Liver (tissue), 8 donors: ENCODE measurements at regions not wholly inside any gene's neighbourhood (a gene's known extent, or its start where the extent isn't known, plus 50 kb on each side); places are given as distances from the start of the nearest gene placed in this dataset.

Experiments used
- DNase-seq: peaks from one replicate; pipeline ENCODE4 v3.0.0-alpha.2; 2017; ENCODE audit warnings: low spot score
- H3K27ac ChIP-seq, 2 donors: one replicate each; pipeline ENCODE4 v1.7.0; 2013; ENCODE audit warnings: inconsistent platforms in 2 of 2, low read length in 2 of 2, control low read depth in 1 of 2, low read depth in 1 of 2, mild to moderate bottlenecking in 1 of 2
- H3K27me3 ChIP-seq, 4 donors: one replicate each; pipeline versions ENCODE4 v1.6.1 to v1.7.0; 2013; ENCODE audit warnings: low read length in 3 of 4, inconsistent platforms in 1 of 4, mild to moderate bottlenecking in 1 of 4, moderate library complexity in 1 of 4; ENCODE audit not compliant: control insufficient read depth in 4 of 4, insufficient read depth in 4 of 4
- H3K36me3 ChIP-seq, 4 donors: one replicate each; pipeline versions ENCODE4 v1.6.1 to v1.7.0; 2013; ENCODE audit warnings: low read length in 3 of 4, mild to moderate bottlenecking in 3 of 4, low read depth in 1 of 4, moderate library complexity in 1 of 4; ENCODE audit not compliant: control insufficient read depth in 4 of 4, insufficient read depth in 3 of 4
- H3K4me1 ChIP-seq, 4 donors: one replicate each; pipeline versions ENCODE4 v1.6.1 to v1.7.0; 2013; ENCODE audit warnings: low read length in 3 of 4, mild to moderate bottlenecking in 3 of 4, moderate library complexity in 1 of 4; ENCODE audit not compliant: control insufficient read depth in 4 of 4, insufficient read depth in 4 of 4
- H3K4me3 ChIP-seq, 3 donors: one replicate each; pipeline versions ENCODE4 v1.6.1 to v1.7.0; 2013; ENCODE audit warnings: low read length in 3 of 3, control low read depth in 1 of 3, low read depth in 1 of 3, mild to moderate bottlenecking in 1 of 3
- H3K9ac ChIP-seq, 2 donors: one replicate each; pipeline ENCODE4 v1.7.0; 2013; ENCODE audit warnings: low read length in 2 of 2, mild to moderate bottlenecking in 2 of 2, moderate library complexity in 2 of 2, control low read depth in 1 of 2, low read depth in 1 of 2
- H3K9me3 ChIP-seq, 4 donors: one replicate each; pipeline versions ENCODE4 v1.6.1 to v1.7.0; 2013; ENCODE audit warnings: low read length in 3 of 4; ENCODE audit not compliant: control insufficient read depth in 4 of 4
- EGR1 ChIP-seq, 2 donors: IDR thresholded peaks; 2 replicates each; pipeline ENCODE4 v1.6.1; 2016 to 2018; ENCODE audit warnings: antibody characterized with exemption in 2 of 2, low read depth in 2 of 2
- FOXA1 ChIP-seq: IDR thresholded peaks from 2 replicates; pipeline ENCODE4 v1.6.1; 2016; ENCODE audit warnings: antibody characterized with exemption
- FOXA2 ChIP-seq: IDR thresholded peaks from 2 replicates; pipeline ENCODE4 v1.6.1; 2016; ENCODE audit warnings: antibody characterized with exemption
- GABPA ChIP-seq, 2 donors: IDR thresholded peaks in 1 of 2; conservative IDR thresholded peaks in 1 of 2; 2 replicates each; pipeline ENCODE4 v1.6.1; 2016; ENCODE audit warnings: antibody characterized with exemption in 2 of 2, mild to moderate bottlenecking in 1 of 2, moderate library complexity in 1 of 2
- HNF4A ChIP-seq, 2 donors: conservative IDR thresholded peaks; 2 replicates each; pipeline ENCODE4 v1.6.1; 2016; ENCODE audit warnings: antibody characterized with exemption in 2 of 2, mild to moderate bottlenecking in 2 of 2
- HNF4G ChIP-seq: IDR thresholded peaks from 2 replicates; pipeline ENCODE4 v1.6.1; 2016; ENCODE audit warnings: antibody characterized with exemption
- JUND ChIP-seq, 2 donors: IDR thresholded peaks; 2 replicates each; pipeline ENCODE4 v1.6.1; 2016; ENCODE audit warnings: antibody characterized with exemption in 2 of 2
- MAX ChIP-seq: IDR thresholded peaks from 2 replicates; pipeline ENCODE4 v1.6.1; 2016; ENCODE audit warnings: antibody characterized with exemption
- RAD21 ChIP-seq, 2 donors: IDR thresholded peaks; 2 replicates each; pipeline ENCODE4 v1.6.1; 2016; ENCODE audit warnings: antibody characterized with exemption in 2 of 2, mild to moderate bottlenecking in 2 of 2
- SP1 ChIP-seq: IDR thresholded peaks from 2 replicates; pipeline ENCODE4 v1.6.1; 2018; ENCODE audit warnings: antibody characterized with exemption, mild to moderate bottlenecking
- TAF1 ChIP-seq: conservative IDR thresholded peaks from 2 replicates; pipeline ENCODE4 v1.6.1; 2016; ENCODE audit warnings: antibody characterized with exemption, mild to moderate bottlenecking
- YY1 ChIP-seq: IDR thresholded peaks from 2 replicates; pipeline ENCODE4 v1.6.1; 2016; ENCODE audit warnings: antibody characterized with exemption, mild to moderate bottlenecking
- WGBS: extraction: QIAGEN DNeasy Blood & Tissue Kit; methylation state at CpG from one replicate; pipeline ENCODE4 v1.1.7; 2013; 5-methylcytosine and 5-hydroxymethylcytosine counted together
- TF ChIP-seq, protein P1 (sequence below): IDR thresholded peaks from 2 replicates; pipeline ENCODE4 v1.6.1; 2016; ENCODE audit warnings: antibody characterized with exemption, mild to moderate bottlenecking
- TF ChIP-seq, protein P2 (sequence below): fragments of 150-350 bp; IDR thresholded peaks from 2 replicates; pipeline ENCODE4 v1.5.1; 2017; ENCODE audit warnings: improper control_type of control experiment, low read depth, low read length; ENCODE audit not compliant: missing input control
- TF ChIP-seq, protein P3 (sequence below): IDR thresholded peaks from 2 replicates; pipeline ENCODE4 v1.6.1; 2016; ENCODE audit warnings: antibody characterized with exemption
- donor health status: healthy.
- donor health status: healthy.
- donor health status: healthy.
- donor health status: healthy.
- donor health status: healthy.

- no peak for TF ChIP-seq FOXA2
- Histone ChIP-seq H3K4me3 (no peak overlapping the region), H3K4me1 (no peaks in the 10 kb centered on the region), H3K27ac (no peak overlapping the region), H3K27me3 (no peaks in the 10 kb centered on the region), H3K36me3 (no peaks in the 10 kb centered on the region), H3K9me3 (no peaks in the 10 kb centered on the region), H3K9ac (no peak overlapping the region)
- no peak for DNase-seq
- WGBS: 66% methylated on average over 4 of the region's 4 CpGs
These were observed 1075.4 kb upstream of the POT1 start for GRCh38 chr7:126005064-126005463.

GRCh38 chr7:126001349-126001748 is 1071.7 kb upstream of the POT1 start:
- no peaks in the 10 kb centered on the region for H3K4me1 ChIP-seq
- WGBS: 26% methylated on average over 1 of the region's 1 CpG
- H3K9me3 ChIP-seq: no peaks in the 10 kb centered on the region
- no peak for DNase-seq
- TF ChIP-seq, protein P1, sequence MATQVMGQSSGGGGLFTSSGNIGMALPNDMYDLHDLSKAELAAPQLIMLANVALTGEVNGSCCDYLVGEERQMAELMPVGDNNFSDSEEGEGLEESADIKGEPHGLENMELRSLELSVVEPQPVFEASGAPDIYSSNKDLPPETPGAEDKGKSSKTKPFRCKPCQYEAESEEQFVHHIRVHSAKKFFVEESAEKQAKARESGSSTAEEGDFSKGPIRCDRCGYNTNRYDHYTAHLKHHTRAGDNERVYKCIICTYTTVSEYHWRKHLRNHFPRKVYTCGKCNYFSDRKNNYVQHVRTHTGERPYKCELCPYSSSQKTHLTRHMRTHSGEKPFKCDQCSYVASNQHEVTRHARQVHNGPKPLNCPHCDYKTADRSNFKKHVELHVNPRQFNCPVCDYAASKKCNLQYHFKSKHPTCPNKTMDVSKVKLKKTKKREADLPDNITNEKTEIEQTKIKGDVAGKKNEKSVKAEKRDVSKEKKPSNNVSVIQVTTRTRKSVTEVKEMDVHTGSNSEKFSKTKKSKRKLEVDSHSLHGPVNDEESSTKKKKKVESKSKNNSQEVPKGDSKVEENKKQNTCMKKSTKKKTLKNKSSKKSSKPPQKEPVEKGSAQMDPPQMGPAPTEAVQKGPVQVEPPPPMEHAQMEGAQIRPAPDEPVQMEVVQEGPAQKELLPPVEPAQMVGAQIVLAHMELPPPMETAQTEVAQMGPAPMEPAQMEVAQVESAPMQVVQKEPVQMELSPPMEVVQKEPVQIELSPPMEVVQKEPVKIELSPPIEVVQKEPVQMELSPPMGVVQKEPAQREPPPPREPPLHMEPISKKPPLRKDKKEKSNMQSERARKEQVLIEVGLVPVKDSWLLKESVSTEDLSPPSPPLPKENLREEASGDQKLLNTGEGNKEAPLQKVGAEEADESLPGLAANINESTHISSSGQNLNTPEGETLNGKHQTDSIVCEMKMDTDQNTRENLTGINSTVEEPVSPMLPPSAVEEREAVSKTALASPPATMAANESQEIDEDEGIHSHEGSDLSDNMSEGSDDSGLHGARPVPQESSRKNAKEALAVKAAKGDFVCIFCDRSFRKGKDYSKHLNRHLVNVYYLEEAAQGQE: no peak
- TF ChIP-seq, protein P2, sequence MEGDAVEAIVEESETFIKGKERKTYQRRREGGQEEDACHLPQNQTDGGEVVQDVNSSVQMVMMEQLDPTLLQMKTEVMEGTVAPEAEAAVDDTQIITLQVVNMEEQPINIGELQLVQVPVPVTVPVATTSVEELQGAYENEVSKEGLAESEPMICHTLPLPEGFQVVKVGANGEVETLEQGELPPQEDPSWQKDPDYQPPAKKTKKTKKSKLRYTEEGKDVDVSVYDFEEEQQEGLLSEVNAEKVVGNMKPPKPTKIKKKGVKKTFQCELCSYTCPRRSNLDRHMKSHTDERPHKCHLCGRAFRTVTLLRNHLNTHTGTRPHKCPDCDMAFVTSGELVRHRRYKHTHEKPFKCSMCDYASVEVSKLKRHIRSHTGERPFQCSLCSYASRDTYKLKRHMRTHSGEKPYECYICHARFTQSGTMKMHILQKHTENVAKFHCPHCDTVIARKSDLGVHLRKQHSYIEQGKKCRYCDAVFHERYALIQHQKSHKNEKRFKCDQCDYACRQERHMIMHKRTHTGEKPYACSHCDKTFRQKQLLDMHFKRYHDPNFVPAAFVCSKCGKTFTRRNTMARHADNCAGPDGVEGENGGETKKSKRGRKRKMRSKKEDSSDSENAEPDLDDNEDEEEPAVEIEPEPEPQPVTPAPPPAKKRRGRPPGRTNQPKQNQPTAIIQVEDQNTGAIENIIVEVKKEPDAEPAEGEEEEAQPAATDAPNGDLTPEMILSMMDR: no peak
- TF ChIP-seq MAX: no peak
- no peak for TF ChIP-seq SP1
- no peak for TF ChIP-seq GABPA (IDR thresholded peaks at IDR 0.05 in 1 of 2, conservative IDR thresholded peaks at IDR 0.05 in 1 of 2)
- TF ChIP-seq, protein P3, sequence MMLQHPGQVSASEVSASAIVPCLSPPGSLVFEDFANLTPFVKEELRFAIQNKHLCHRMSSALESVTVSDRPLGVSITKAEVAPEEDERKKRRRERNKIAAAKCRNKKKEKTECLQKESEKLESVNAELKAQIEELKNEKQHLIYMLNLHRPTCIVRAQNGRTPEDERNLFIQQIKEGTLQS: no peak
- TF ChIP-seq RAD21 (IDR thresholded peaks at IDR 0.05): no peak
- no peak for TF ChIP-seq HNF4G
- TF ChIP-seq JUND (IDR thresholded peaks at IDR 0.05): no peak
- TF ChIP-seq TAF1: no peak
- H3K9ac ChIP-seq: no peak overlapping the region
- H3K27ac ChIP-seq: no peak overlapping the region
- no peak overlapping the region for H3K4me3 ChIP-seq
- no peaks in the 10 kb centered on the region for H3K36me3 ChIP-seq
- no peaks in the 10 kb centered on the region for H3K27me3 ChIP-seq

DNA sequence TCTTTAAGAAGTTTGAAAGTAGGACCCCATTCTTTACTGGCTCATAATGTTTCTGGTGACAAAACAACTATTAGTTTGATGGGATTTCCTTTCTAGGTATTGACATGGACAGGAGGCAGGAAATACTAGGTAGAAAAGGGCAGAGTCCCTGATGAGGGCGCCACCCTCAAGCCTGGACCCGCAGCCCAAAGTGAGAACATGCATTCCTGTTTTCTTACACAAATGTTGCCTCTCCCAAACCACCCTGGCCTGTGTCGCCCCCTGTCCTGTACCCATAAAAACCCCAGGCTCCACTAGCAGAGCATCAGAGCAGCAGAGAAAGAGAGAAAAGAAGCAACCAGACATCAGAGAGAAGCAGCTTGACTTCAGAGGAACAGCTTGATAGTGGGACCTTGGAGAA is 1055.2 kb upstream of the POT1 start:
- 77% methylated on average over 3 of the region's 3 CpGs for WGBS
- Histone ChIP-seq H3K4me3 (no peak overlapping the region), H3K9ac (no peak overlapping the region), H3K36me3 (no peaks in the 10 kb centered on the region), H3K4me1 (no peaks in the 10 kb centered on the region), H3K27me3 (no peaks in the 10 kb centered on the region), H3K9me3 (no peaks in the 10 kb centered on the region), H3K27ac (no peak overlapping the region)
- DNase-seq: no peak
- TF ChIP-seq, protein P1: no peak
- TF ChIP-seq TAF1: no peak
- TF ChIP-seq HNF4G: no peak
- no peak for TF ChIP-seq GABPA (IDR thresholded peaks at IDR 0.05 in 1 of 2, conservative IDR thresholded peaks at IDR 0.05 in 1 of 2)
- TF ChIP-seq, protein P3: no peak
- no peak for TF ChIP-seq FOXA2
- TF ChIP-seq MAX: no peak
- TF ChIP-seq JUND (IDR thresholded peaks at IDR 0.05): no peak
- TF ChIP-seq YY1: no peak
- TF ChIP-seq FOXA1: no peak
- TF ChIP-seq, protein P2: no peak
- no peak for TF ChIP-seq EGR1 (IDR thresholded peaks at IDR 0.05; ENCODE audit: low read depth in 2 of 2)
- TF ChIP-seq HNF4A (conservative IDR thresholded peaks at IDR 0.05): no peak
